ENCODE measurements at regions not wholly inside any gene's neighbourhood (a gene's known extent, or its start where the extent isn't known, plus 50 kb on each side); places are given as distances from the start of the nearest gene placed in this dataset.

GRCh38 chr4:34935739-34936138, 1308.6 kb downstream of the ARAP2 start:
- H3K4me1 Mint-ChIP-seq, result no peaks in the 10 kb centered on the region

GRCh38 chr4:34939073-34939472, 1305.2 kb downstream of the ARAP2 start:
- H3K4me3 Mint-ChIP-seq, result no peak overlapping the region
- DNase-seq (no peak), ATAC-seq (no peak)
- H3K4me1 ChIP-seq (ENCODE audit: control insufficient read depth, insufficient read depth, low read length), result no peaks in the 10 kb centered on the region
- no peak overlapping the region for H3K4me3 ChIP-seq (ENCODE audit: low read length)
- peaks cover 8 to 11% of the 10 kb centered on the region in 2 donors for H3K9me3 Mint-ChIP-seq
- peaks cover 4% of the 10 kb centered on the region for H3K9me3 ChIP-seq (ENCODE audit: control insufficient read depth, insufficient read depth, low read length)
- 86% methylated on average over 14 of the region's 14 CpGs for WGBS (ENCODE audit: insufficient coverage)
- intact Hi-C loops (cut with micrococcal nuclease), result no loop called here
- no peaks in the 10 kb centered on the region for H3K27me3 Mint-ChIP-seq (ENCODE audit: low read depth in 2 of 2)
- H3K27ac ChIP-seq (ENCODE audit: low read length), result no peak overlapping the region
- H3K4me1 Mint-ChIP-seq, result no peaks in the 10 kb centered on the region
- no peaks in the 10 kb centered on the region for H3K36me3 Mint-ChIP-seq
- H3K27ac Mint-ChIP-seq, result no peak overlapping the region
- H3K36me3 ChIP-seq (ENCODE audit: control insufficient read depth, insufficient read depth, low read length), result no peaks in the 10 kb centered on the region
- TF ChIP-seq CTCF (IDR thresholded peaks at IDR 0.05), result no peak
- no peaks in the 10 kb centered on the region for H3K27me3 ChIP-seq (ENCODE audit: control insufficient read depth, insufficient read depth, low read length)

More at GRCh38 chr4:34935739-34936138, 1308.6 kb downstream of the ARAP2 start:
- H3K27ac ChIP-seq (ENCODE audit: low read length), result no peak overlapping the region
- no peaks in the 10 kb centered on the region for H3K4me1 ChIP-seq (ENCODE audit: control insufficient read depth, insufficient read depth, low read length)
- Mint-ChIP-seq H3K36me3 (no peaks in the 10 kb centered on the region), H3K27ac (no peak overlapping the region), H3K9me3 (peaks cover 5 to 9% of the 10 kb centered on the region in 2 donors), H3K4me3 (no peak overlapping the region), H3K27me3 (ENCODE audit: low read depth in 2 of 2) (no peaks in the 10 kb centered on the region)
- TF ChIP-seq CTCF (IDR thresholded peaks at IDR 0.05), result no peak
- H3K4me3 ChIP-seq (ENCODE audit: low read length), result no peak overlapping the region
- no CpG with 5 or more reads among the region's 1 CpG for WGBS (ENCODE audit: insufficient coverage)
- H3K27me3 ChIP-seq (ENCODE audit: control insufficient read depth, insufficient read depth, low read length), result no peaks in the 10 kb centered on the region
- peaks cover 4% of the 10 kb centered on the region for H3K9me3 ChIP-seq (ENCODE audit: control insufficient read depth, insufficient read depth, low read length)
- intact Hi-C loops (cut with micrococcal nuclease), result no loop called here
- DNase-seq (no peak), ATAC-seq (no peak)
- H3K36me3 ChIP-seq (ENCODE audit: control insufficient read depth, insufficient read depth, low read length), result no peaks in the 10 kb centered on the region

GRCh38 chr4:34943741-34944386, 1300.5 kb downstream of the ARAP2 start:
- Mint-ChIP-seq H3K4me3 (no peak overlapping the region), H3K27me3 (ENCODE audit: low read depth in 2 of 2) (no peaks in the 10 kb centered on the region), H3K9me3 (peaks cover 15 to 16% of the 10 kb centered on the region in 2 donors), H3K27ac (no peak overlapping the region), H3K36me3 (peaks cover 11% of the 10 kb centered on the region), H3K4me1 (no peaks in the 10 kb centered on the region)
- Histone ChIP-seq H3K9me3 (ENCODE audit: control insufficient read depth, insufficient read depth, low read length) (peaks cover 4% of the 10 kb centered on the region), H3K4me1 (ENCODE audit: control insufficient read depth, insufficient read depth, low read length) (no peaks in the 10 kb centered on the region), H3K27ac (ENCODE audit: low read length) (no peak overlapping the region), H3K4me3 (ENCODE audit: low read length) (no peak overlapping the region), H3K36me3 (ENCODE audit: control insufficient read depth, insufficient read depth, low read length) (no peaks in the 10 kb centered on the region), H3K27me3 (ENCODE audit: control insufficient read depth, insufficient read depth, low read length) (no peaks in the 10 kb centered on the region)
- no peak for DNase-seq
- no CpG with 5 or more reads among the region's 2 CpGs for WGBS (ENCODE audit: insufficient coverage)
- intact Hi-C loops (cut with micrococcal nuclease), result no loop called here
- TF ChIP-seq CTCF (IDR thresholded peaks at IDR 0.05), result no peak
- no peak for ATAC-seq

- Histone ChIP-seq H3K9me3 (ENCODE audit: control insufficient read depth, insufficient read depth, low read length) (peaks cover 3% of the 10 kb centered on the region), H3K27me3 (ENCODE audit: control insufficient read depth, insufficient read depth, low read length) (no peaks in the 10 kb centered on the region), H3K4me1 (ENCODE audit: control insufficient read depth, insufficient read depth, low read length) (no peaks in the 10 kb centered on the region), H3K27ac (ENCODE audit: low read length) (no peak overlapping the region), H3K36me3 (ENCODE audit: control insufficient read depth, insufficient read depth, low read length) (no peaks in the 10 kb centered on the region), H3K4me3 (ENCODE audit: low read length) (no peak overlapping the region)
- H3K4me1 Mint-ChIP-seq, result no peaks in the 10 kb centered on the region
- intact Hi-C loops (cut with micrococcal nuclease), result no loop called here
- H3K27ac Mint-ChIP-seq, result no peak overlapping the region
- H3K27me3 Mint-ChIP-seq (ENCODE audit: low read depth in 2 of 2), result no peaks in the 10 kb centered on the region
- H3K4me3 Mint-ChIP-seq, result no peak overlapping the region
- peaks cover 11% of the 10 kb centered on the region for H3K36me3 Mint-ChIP-seq
- TF ChIP-seq CTCF (IDR thresholded peaks at IDR 0.05), result no peak
- DNase-seq (no peak), ATAC-seq (no peak)
- peaks cover 4 to 5% of the 10 kb centered on the region in 2 donors for H3K9me3 Mint-ChIP-seq
- 85% methylated on average over 1 of the region's 2 CpGs for WGBS (ENCODE audit: insufficient coverage)
Measured at GRCh38 chr4:34950926-34951325, 1293.4 kb downstream of the ARAP2 start.

Data from natural killer cell (primary cell).